AG04449 (cell line): ENCODE measurements at regions not wholly inside any gene's neighbourhood (a gene's known extent, or its start where the extent isn't known, plus 50 kb on each side); places are given as distances from the start of the nearest gene placed in this dataset.

Source experiments
- CTCF ChIA-PET: fragments of 350-600 bp; formaldehyde crosslinking; extraction: SDS; loops from one replicate; lab custom pipeline; 2021; ENCODE audit warnings: antibody characterized with exemption; lab: Yijun Ruan, JAX
- POLR2A ChIA-PET: fragments of 400-600, 350-600 bp; formaldehyde crosslinking; extraction: SDS; loops from one replicate; lab custom pipeline; 2020; ENCODE audit warnings: antibody characterized with exemption, inconsistent platforms; lab: Yijun Ruan, JAX
- DNase-seq: peaks from one replicate; pipeline ENCODE4 v3.0.0-alpha.2; 2010; ENCODE audit warnings: low read depth, low spot score
- H3K4me3 ChIP-seq: 2 replicates; pipeline ENCODE4 v1.5.1; 2011; ENCODE audit warnings: low read depth, mild to moderate bottlenecking, control low read depth, low read length
- CTCF ChIP-seq: IDR thresholded peaks from one replicate; pipeline ENCODE4 v1.5.1; 2011; ENCODE audit warnings: mild to moderate bottlenecking, moderate library complexity, low read length, control low read depth, inconsistent platforms; ENCODE audit not compliant: insufficient read depth; ENCODE audit errors: missing control alignments

GRCh38 chr13:90869580-90869979, 477.9 kb upstream of the MIR17HG start:
- H3K4me3 ChIP-seq: no peak overlapping the region
- CTCF ChIA-PET: no interaction called here
- POLR2A ChIA-PET: no interaction called here
- no peak for TF ChIP-seq CTCF
- no peak for DNase-seq

- H3K4me3 ChIP-seq: no peak overlapping the region
- ChIA-PET CTCF (no interaction called here), POLR2A (no interaction called here)
- DNase-seq: no peak
- no peak for TF ChIP-seq CTCF
Observed at GRCh38 chr13:90872491-90873025, 474.9 kb upstream of the MIR17HG start.

GRCh38 chr13:90880790-90881189, 466.7 kb upstream of the MIR17HG start:
- POLR2A ChIA-PET: no interaction called here
- TF ChIP-seq CTCF: no peak
- H3K4me3 ChIP-seq: no peak overlapping the region
- DNase-seq: no peak
- CTCF ChIA-PET: no interaction called here

DNA sequence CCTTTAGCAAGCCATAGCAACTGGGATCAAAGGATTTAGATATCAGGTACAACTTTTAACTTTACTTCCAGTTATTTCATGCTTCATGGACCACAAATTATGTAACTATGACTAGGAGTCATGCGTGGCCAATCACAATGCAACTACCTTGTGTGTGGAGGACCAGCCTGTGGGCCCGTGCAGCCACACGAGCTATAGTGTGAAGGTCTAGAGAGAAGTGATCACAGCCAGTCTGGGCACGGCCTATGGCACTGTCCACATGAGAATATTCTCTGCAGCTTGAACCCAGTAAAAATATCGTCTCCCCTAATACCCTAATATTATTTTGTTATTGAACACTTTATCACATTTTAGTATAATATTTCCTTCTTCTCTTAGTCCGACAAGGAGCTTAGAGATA, 464.9 kb upstream of the MIR17HG start:
- H3K4me3 ChIP-seq: no peak overlapping the region
- no peak for TF ChIP-seq CTCF
- ChIA-PET CTCF (no interaction called here), POLR2A (no interaction called here)
- no peak for DNase-seq

DNA sequence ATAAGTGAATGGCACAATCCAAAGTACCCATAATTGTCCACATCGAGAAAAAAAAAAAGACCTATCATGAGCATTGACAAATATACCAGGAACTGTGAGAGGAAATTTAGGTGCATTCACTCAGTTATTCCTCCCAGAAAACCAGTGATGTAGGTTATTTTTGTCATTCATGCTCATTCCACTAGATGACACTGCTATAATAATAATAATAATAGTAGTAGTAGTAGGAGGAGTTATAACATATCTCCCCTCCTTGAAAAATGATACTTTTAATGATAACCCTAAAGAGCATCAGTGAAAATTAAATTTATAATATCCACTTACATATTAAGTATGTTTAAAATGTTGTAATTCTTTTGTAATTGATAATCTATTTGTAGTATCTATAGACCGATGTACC, 463.9 kb upstream of the MIR17HG start:
- ChIA-PET CTCF (no interaction called here), POLR2A (no interaction called here)
- no peak for TF ChIP-seq CTCF
- H3K4me3 ChIP-seq: no peak overlapping the region
- DNase-seq: no peak

GRCh38 chr13:90884066-90884465, 463.4 kb upstream of the MIR17HG start:
- TF ChIP-seq CTCF: no peak
- no peak overlapping the region for H3K4me3 ChIP-seq
- ChIA-PET POLR2A (no interaction called here), CTCF (no interaction called here)
- DNase-seq: no peak
